Neural progenitor cell (in vitro differentiated cells): ENCODE measurements at regions not wholly inside any gene's neighbourhood (a gene's known extent, or its start where the extent isn't known, plus 50 kb on each side); places are given as distances from the start of the nearest gene placed in this dataset.

ENCODE experiments used
- DNase-seq: peaks from one replicate; pipeline ENCODE4 v3.0.0-alpha.2; 2016; ENCODE audit warnings: low spot score
- H2AFZ ChIP-seq: fragments of 200-600 bp; sonication (generic); replicated peaks from 2 replicates; pipeline ENCODE4 v1.6.1; 2016; ENCODE audit warnings: antibody characterized with exemption
- H3F3A ChIP-seq: fragments of 200-600 bp; sonication (generic); 2 replicates; pipeline ENCODE4 v1.6.1; 2016; ENCODE audit warnings: antibody characterized with exemption, low read depth
- H3K27ac ChIP-seq: fragments of 200-600 bp; sonication (generic); 2 replicates; pipeline ENCODE4 v1.5.1; 2016; ENCODE audit warnings: mild to moderate bottlenecking
- H3K27me3 ChIP-seq: fragments of 200-600 bp; sonication (generic); 2 replicates; pipeline ENCODE4 v1.6.1; 2016; ENCODE audit warnings: mild to moderate bottlenecking, moderate library complexity
- H3K36me3 ChIP-seq: fragments of 200-600 bp; sonication (generic); 2 replicates; pipeline ENCODE4 v1.5.1; 2016
- H3K4me1 ChIP-seq: fragments of 200-600 bp; sonication (generic); 2 replicates; pipeline ENCODE4 v1.6.1; 2016; ENCODE audit warnings: mixed run types
- H3K4me2 ChIP-seq: fragments of 200-600 bp; sonication (generic); 2 replicates; pipeline ENCODE4 v1.6.1; 2016
- H3K4me3 ChIP-seq: fragments of 200-600 bp; sonication (generic); 2 replicates; pipeline ENCODE4 v1.5.1; 2016
- H3K79me2 ChIP-seq: fragments of 200-600 bp; sonication (generic); 2 replicates; pipeline ENCODE4 v1.6.1; 2016; ENCODE audit warnings: low read depth
- H3K9ac ChIP-seq: fragments of 200-600 bp; sonication (generic); 2 replicates; pipeline ENCODE4 v1.6.1; 2016
- H3K9me3 ChIP-seq: fragments of 200-600 bp; sonication (generic); 2 replicates; pipeline ENCODE4 v1.5.1; 2016; ENCODE audit warnings: low read depth
- H4K20me1 ChIP-seq: fragments of 200-600 bp; sonication (generic); 2 replicates; pipeline ENCODE4 v1.6.1; 2016; ENCODE audit warnings: low read depth
- H3K27ac Mint-ChIP-seq: 3 replicates; pipeline ENCODE4 v1.8.0; 2021; ENCODE audit warnings: mixed read lengths
- H3K27me3 Mint-ChIP-seq: 2 replicates; pipeline ENCODE4 v1.8.0; 2022; ENCODE audit warnings: low read depth, mild to moderate bottlenecking, inconsistent platforms, moderate library complexity, mixed read lengths; ENCODE audit not compliant: insufficient read depth
- H3K36me3 Mint-ChIP-seq: 3 replicates; pipeline ENCODE4 v1.8.0; 2021; ENCODE audit warnings: mixed read lengths
- H3K4me1 Mint-ChIP-seq: 3 replicates; pipeline ENCODE4 v1.8.0; 2021; ENCODE audit warnings: mixed read lengths
- H3K4me3 Mint-ChIP-seq: 3 replicates; pipeline ENCODE4 v1.8.0; 2021; ENCODE audit warnings: mild to moderate bottlenecking, moderate library complexity, mixed read lengths
- H3K9me3 Mint-ChIP-seq: 3 replicates; pipeline ENCODE4 v1.8.0; 2020; ENCODE audit warnings: mixed read lengths
- EZH2 ChIP-seq: fragments of 200-600 bp; sonication (generic); IDR thresholded peaks from 2 replicates; pipeline ENCODE4 v1.6.1; 2017; ENCODE audit warnings: antibody characterized with exemption, mild to moderate bottlenecking, moderate library complexity
- EZH2phosphoT487 ChIP-seq: fragments of 200-600 bp; sonication (generic); IDR thresholded peaks from 2 replicates; pipeline ENCODE4 v1.6.1; 2017; ENCODE audit warnings: antibody characterized with exemption
- TF ChIP-seq, protein P1 (sequence below): fragments of 200-600 bp; sonication (generic); IDR thresholded peaks from 2 replicates; pipeline ENCODE4 v1.5.1; 2017; ENCODE audit warnings: antibody characterized with exemption, mild to moderate bottlenecking

DNA sequence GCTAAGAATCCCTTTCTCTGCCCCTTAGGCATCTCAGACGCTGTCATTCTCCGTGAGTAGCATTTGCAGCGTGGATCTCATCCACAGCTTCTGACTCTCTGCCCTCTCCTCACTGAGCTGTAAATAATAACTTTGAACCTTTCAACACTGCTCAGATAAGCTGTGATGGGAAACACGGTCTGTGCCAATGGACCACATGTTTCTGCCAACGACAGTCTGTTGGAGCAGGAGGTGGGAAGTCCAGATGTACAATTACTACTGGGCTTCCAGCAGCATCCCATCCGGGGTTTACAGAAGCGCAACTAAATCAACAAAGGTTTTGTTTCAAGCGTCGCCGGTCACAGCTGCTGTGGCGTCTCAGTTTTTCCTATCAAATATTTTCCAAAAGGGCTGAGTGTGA is 1110.6 kb downstream of the TYW1 start:
- Mint-ChIP-seq H3K9me3 (no peaks in the 10 kb centered on the region), H3K36me3 (no peaks in the 10 kb centered on the region), H3K4me1 (peaks cover 8% of the 10 kb centered on the region), H3K27ac (no peak overlapping the region), H3K4me3 (no peak overlapping the region), H3K27me3 (no peaks in the 10 kb centered on the region)
- no peaks in the 10 kb centered on the region for H3K36me3 ChIP-seq
- H3K4me2 ChIP-seq, result no peak overlapping the region
- H3K4me3 ChIP-seq, result no peak overlapping the region
- H3K9ac ChIP-seq, result no peak overlapping the region
- no peaks in the 10 kb centered on the region for H3K4me1 ChIP-seq
- H3K27ac ChIP-seq, result no peak overlapping the region
- no peaks in the 10 kb centered on the region for H3K79me2 ChIP-seq
- no peak for DNase-seq
- TF ChIP-seq EZH2 (no peak), EZH2phosphoT487 (no peak)
- TF ChIP-seq, protein P1, sequence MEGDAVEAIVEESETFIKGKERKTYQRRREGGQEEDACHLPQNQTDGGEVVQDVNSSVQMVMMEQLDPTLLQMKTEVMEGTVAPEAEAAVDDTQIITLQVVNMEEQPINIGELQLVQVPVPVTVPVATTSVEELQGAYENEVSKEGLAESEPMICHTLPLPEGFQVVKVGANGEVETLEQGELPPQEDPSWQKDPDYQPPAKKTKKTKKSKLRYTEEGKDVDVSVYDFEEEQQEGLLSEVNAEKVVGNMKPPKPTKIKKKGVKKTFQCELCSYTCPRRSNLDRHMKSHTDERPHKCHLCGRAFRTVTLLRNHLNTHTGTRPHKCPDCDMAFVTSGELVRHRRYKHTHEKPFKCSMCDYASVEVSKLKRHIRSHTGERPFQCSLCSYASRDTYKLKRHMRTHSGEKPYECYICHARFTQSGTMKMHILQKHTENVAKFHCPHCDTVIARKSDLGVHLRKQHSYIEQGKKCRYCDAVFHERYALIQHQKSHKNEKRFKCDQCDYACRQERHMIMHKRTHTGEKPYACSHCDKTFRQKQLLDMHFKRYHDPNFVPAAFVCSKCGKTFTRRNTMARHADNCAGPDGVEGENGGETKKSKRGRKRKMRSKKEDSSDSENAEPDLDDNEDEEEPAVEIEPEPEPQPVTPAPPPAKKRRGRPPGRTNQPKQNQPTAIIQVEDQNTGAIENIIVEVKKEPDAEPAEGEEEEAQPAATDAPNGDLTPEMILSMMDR, result no peak
- H3K9me3 ChIP-seq, result no peaks in the 10 kb centered on the region
- no peaks in the 10 kb centered on the region for H3K27me3 ChIP-seq
- H3F3A ChIP-seq, result no peaks in the 10 kb centered on the region
- no peaks in the 10 kb centered on the region for H4K20me1 ChIP-seq
- peak overlapping the region; percentile 26 for H2AFZ ChIP-seq

DNA sequence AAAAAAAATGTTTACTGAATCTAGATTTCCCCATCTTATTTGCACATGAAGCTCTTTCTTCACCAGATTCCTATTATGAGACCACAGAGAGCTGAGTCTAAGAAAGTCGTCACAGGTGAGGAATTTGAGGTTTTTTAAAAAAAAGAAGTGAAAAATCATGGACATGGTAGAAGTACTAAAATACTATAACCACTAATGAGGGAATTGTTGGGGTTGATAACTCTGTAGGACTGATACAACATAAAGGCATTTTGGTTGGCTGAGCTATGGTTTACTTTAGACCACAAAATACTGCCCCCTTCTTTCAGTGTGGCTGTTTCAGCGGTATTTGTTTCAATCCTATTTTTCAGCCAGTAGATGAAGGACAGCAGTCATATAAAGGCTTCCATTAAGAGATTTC is 1111.3 kb downstream of the TYW1 start:
- Mint-ChIP-seq H3K27me3 (no peaks in the 10 kb centered on the region), H3K9me3 (no peaks in the 10 kb centered on the region), H3K36me3 (no peaks in the 10 kb centered on the region), H3K4me3 (no peak overlapping the region), H3K4me1 (peaks cover 7% of the 10 kb centered on the region), H3K27ac (no peak overlapping the region)
- Histone ChIP-seq H3K9ac (no peak overlapping the region), H3K9me3 (no peaks in the 10 kb centered on the region), H3K4me3 (no peak overlapping the region), H3F3A (no peaks in the 10 kb centered on the region), H2AFZ (no peak overlapping the region), H3K4me1 (no peaks in the 10 kb centered on the region), H3K27me3 (no peaks in the 10 kb centered on the region), H3K27ac (no peak overlapping the region), H4K20me1 (no peaks in the 10 kb centered on the region), H3K36me3 (no peaks in the 10 kb centered on the region), H3K4me2 (no peak overlapping the region), H3K79me2 (no peaks in the 10 kb centered on the region)
- TF ChIP-seq EZH2phosphoT487, result no peak
- TF ChIP-seq, protein P1, result no peak
- DNase-seq, result no peak

DNA sequence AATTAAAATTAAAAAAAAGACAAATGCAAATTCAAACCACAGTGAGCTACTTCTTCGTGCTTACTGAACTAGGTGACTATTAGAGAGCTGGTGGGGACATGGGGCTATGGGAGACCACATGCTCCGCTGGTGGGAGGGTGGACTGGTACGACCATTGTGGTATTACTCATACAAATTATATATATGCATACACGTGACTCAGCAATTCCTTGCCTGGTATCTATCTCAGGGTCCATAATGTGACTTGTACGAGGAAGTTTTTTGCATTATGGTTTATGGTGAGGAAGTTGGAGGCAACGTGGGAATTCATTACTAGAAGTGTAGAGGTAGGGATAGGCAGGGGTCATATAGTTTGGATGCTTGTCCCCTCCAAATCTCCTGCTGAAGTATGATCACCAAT is 1112.7 kb downstream of the TYW1 start:
- Mint-ChIP-seq H3K27me3 (no peaks in the 10 kb centered on the region), H3K4me1 (peaks cover 7% of the 10 kb centered on the region), H3K27ac (no peak overlapping the region), H3K36me3 (no peaks in the 10 kb centered on the region), H3K9me3 (no peaks in the 10 kb centered on the region), H3K4me3 (no peak overlapping the region)
- Histone ChIP-seq H3K36me3 (no peaks in the 10 kb centered on the region), H3K27ac (no peak overlapping the region), H3F3A (no peaks in the 10 kb centered on the region), H3K27me3 (no peaks in the 10 kb centered on the region), H3K79me2 (no peaks in the 10 kb centered on the region), H3K9ac (no peak overlapping the region), H3K4me2 (no peak overlapping the region), H3K9me3 (no peaks in the 10 kb centered on the region), H2AFZ (no peak overlapping the region), H3K4me1 (no peaks in the 10 kb centered on the region), H4K20me1 (no peaks in the 10 kb centered on the region), H3K4me3 (no peak overlapping the region)
- TF ChIP-seq, protein P1, result no peak
- TF ChIP-seq EZH2 (no peak), EZH2phosphoT487 (no peak)
- DNase-seq, result no peak

DNA sequence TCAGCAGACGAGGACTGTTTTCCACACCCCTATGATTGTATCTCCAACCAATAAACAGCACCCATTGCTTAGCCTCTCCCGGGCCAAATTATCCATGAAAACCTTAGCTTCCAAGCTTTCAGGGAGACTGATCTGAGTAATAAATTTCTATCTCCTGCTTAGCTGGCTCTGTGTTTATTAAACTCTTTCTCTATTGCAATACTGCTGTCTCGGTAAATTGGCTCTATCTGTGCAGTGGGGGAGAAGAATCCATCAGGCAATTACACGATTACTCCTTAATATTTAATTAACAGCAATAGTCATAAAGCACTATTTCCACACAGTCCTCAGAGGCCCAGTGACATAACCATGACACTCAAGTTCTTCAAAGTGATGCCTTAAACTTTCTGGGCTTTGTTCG is 1122.8 kb downstream of the TYW1 start:
- Histone ChIP-seq H3K36me3 (no peaks in the 10 kb centered on the region), H3F3A (no peaks in the 10 kb centered on the region), H3K4me3 (no peak overlapping the region), H3K27ac (no peak overlapping the region), H3K27me3 (no peaks in the 10 kb centered on the region), H3K4me1 (no peaks in the 10 kb centered on the region), H3K9ac (no peak overlapping the region), H2AFZ (no peak overlapping the region), H3K9me3 (no peaks in the 10 kb centered on the region), H3K4me2 (no peak overlapping the region), H4K20me1 (no peaks in the 10 kb centered on the region), H3K79me2 (no peaks in the 10 kb centered on the region)
- no peak overlapping the region for H3K27ac Mint-ChIP-seq
- no peaks in the 10 kb centered on the region for H3K27me3 Mint-ChIP-seq
- TF ChIP-seq EZH2, result no peak
- no peak for TF ChIP-seq EZH2phosphoT487
- TF ChIP-seq, protein P1, result no peak
- no peaks in the 10 kb centered on the region for H3K4me1 Mint-ChIP-seq
- H3K4me3 Mint-ChIP-seq, result no peak overlapping the region
- peaks cover 15% of the 10 kb centered on the region for H3K9me3 Mint-ChIP-seq
- no peak for DNase-seq
- H3K36me3 Mint-ChIP-seq, result no peaks in the 10 kb centered on the region
